ENCODE measurements at regions not wholly inside any gene's neighbourhood (a gene's known extent, or its start where the extent isn't known, plus 50 kb on each side); places are given as distances from the start of the nearest gene placed in this dataset.
"Not testable (repeated sequence)": the region's sequence is repeated elsewhere in the genome, so short reads cannot be mapped to it uniquely, and the experiment has no call there.

- in situ Hi-C loops (cut with MboI; ENCODE audit: low pct_unique_long_range_greater_than_20kb, low sequenced_read_pairs), result loop anchor here (25.0 kb wide), 1 partner anchor 720 kb away; the partner anchor contains the start of gene RTL1
- DNase-seq, result no peak
These were observed 71.2 kb downstream of the DIO3 start for GRCh38 chr14:101632520-101632919.

DNA sequence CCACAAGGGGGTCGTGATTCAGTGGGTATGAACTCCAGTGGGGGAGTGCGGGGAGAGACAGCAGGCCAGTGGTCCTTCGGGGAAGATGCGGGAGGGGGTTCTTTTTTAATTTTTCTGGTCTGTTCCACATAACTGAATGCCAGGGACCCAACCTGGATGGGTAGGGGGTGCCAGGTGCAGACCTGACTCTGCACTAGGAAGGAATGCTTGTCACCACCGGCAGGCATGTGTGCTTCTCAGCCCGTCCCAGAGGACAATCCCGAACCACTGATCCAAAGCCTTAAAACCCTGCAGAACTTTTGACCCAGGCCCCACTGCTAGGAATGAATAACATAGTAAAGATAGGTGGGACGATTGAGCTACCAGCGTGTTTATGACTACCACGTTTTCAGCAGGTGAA is 72.0 kb downstream of the DIO3 start:
- in situ Hi-C loops (cut with MboI; ENCODE audit: low pct_unique_long_range_greater_than_20kb, low sequenced_read_pairs), result loop anchor here (25.0 kb wide), 1 partner anchor 721 kb away; the partner anchor contains the start of gene RTL1
- DNase-seq, result no peak

- no peak for DNase-seq
- in situ Hi-C loops (cut with MboI; ENCODE audit: low pct_unique_long_range_greater_than_20kb, low sequenced_read_pairs), result loop anchor here (25.0 kb wide), 1 partner anchor 722 kb away; the partner anchor contains the start of gene RTL1
These were observed 73.0 kb downstream of the DIO3 start for GRCh38 chr14:101634202-101634849.

DNA sequence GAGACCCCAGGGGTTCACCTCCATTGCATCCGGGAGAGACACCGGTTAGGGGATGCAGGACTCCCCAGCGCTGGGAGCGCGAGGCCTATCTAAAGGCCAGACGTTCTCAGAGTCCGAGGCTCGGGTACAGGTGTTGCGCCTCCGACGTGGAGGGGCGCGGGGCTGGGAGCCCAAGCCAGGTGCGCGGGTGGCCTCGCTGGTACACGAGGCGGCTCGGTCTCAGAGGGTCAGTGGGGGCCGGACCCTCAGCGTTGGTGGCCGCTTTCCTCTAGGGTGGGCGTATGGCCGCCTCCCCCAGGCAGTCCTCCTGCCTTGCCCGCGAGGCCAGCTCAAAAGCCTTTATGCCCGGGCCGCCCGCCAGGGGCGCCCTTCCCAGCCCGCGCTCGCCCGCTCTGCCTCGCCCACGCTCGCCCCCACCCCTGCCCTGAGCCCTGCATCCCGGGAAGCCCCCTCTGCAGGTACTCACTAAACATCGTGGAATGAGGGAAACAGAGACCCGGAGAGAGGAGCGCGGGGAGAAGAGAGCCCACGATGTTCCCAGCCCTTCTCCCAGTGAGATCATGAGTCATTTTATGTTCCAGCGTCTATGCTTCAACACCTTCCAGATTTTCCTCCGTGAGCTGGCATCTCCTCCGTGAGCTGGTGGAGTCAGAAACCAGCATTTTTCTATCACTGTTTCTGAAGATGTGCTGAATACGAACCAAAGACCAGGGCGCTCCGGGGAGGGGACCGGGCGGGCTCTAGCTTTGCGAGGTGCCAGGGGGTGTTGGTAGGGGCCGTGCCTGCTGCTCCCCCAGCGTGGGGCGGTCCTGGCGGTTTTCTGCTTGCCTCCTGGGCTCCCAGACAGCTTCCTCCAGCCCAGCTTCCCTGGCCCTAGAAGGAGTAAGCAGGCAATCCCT is 73.8 kb downstream of the DIO3 start:
- in situ Hi-C loops (cut with MboI; ENCODE audit: low pct_unique_long_range_greater_than_20kb, low sequenced_read_pairs), result loop anchor here (25.0 kb wide), 1 partner anchor 723 kb away; the partner anchor contains the start of gene RTL1

GRCh38 chr14:101635749-101636560 is 74.7 kb downstream of the DIO3 start:
- in situ Hi-C loops (cut with MboI; ENCODE audit: low pct_unique_long_range_greater_than_20kb, low sequenced_read_pairs), result loop anchor here (25.0 kb wide), 1 partner anchor 724 kb away; the partner anchor contains the start of gene RTL1
- DNase-seq, result no peak

More for the DNA sequence above, 73.8 kb downstream of the DIO3 start:
- DNase-seq, result no peak

DNA sequence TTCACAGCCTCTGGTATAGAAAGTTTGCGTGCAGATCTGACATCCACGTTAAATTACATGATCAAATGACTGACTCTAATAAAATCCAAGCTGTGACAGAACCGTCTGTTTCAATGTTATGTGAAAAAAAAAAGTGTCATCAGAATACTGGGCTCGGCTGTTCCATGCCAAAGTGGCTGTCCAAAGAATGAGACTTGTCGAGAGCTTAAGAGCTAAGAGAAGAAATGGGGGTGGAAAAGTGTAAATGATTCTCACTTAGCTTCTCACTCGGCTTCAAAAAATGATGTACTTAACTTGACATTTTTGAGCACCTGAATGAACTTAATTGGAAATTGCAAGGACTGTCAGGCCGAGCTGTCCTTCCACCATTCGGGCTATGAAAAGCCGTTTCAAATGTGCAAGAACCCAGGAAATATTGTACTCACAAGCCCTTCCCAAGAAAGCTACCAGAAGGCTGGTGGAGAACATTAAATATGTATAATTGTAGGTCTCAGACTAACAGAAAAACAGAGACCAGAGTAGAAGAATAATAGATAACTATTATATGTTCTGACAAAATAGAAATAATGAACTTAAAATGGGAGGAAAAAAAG is 78.0 kb downstream of the DIO3 start:
- in situ Hi-C loops (cut with MboI; ENCODE audit: low pct_unique_long_range_greater_than_20kb, low sequenced_read_pairs), result loop anchor here (25.0 kb wide), 1 partner anchor 727 kb away; the partner anchor contains the start of gene RTL1
- DNase-seq, result no peak

GRCh38 chr14:101643651-101644050 is 82.4 kb downstream of the DIO3 start:
- no peak for DNase-seq
- in situ Hi-C loops (cut with MboI; ENCODE audit: low pct_unique_long_range_greater_than_20kb, low sequenced_read_pairs), result loop anchor here (25.0 kb wide), 1 partner anchor 731 kb away; the partner anchor contains the start of gene RTL1

DNA sequence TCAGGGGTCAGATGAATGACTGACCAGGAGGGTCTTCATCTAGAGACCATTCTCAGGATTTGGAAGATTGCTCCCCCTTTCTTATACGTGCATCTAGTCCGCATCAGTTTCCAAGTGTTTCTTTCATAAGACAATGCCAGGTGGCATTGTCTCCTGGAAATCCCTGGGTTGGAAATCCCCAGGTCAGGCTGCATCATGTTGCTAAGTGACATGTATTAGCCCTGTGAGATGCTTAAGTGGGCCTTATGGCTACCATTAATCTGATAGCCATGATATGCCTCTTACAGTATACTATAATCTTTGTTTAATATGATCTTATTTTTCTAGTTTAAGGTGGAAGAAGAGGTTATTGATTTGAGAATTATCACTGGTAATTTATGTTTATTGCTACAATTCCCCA is 92.8 kb downstream of the DIO3 start:
- in situ Hi-C loops (cut with MboI; ENCODE audit: low pct_unique_long_range_greater_than_20kb, low sequenced_read_pairs), result no loop called here
- DNase-seq, result no peak

- in situ Hi-C loops (cut with MboI; ENCODE audit: low pct_unique_long_range_greater_than_20kb, low sequenced_read_pairs), result no loop called here
- no peak for DNase-seq
These were observed 96.1 kb downstream of the DIO3 start for GRCh38 chr14:101657372-101657771.

DNA sequence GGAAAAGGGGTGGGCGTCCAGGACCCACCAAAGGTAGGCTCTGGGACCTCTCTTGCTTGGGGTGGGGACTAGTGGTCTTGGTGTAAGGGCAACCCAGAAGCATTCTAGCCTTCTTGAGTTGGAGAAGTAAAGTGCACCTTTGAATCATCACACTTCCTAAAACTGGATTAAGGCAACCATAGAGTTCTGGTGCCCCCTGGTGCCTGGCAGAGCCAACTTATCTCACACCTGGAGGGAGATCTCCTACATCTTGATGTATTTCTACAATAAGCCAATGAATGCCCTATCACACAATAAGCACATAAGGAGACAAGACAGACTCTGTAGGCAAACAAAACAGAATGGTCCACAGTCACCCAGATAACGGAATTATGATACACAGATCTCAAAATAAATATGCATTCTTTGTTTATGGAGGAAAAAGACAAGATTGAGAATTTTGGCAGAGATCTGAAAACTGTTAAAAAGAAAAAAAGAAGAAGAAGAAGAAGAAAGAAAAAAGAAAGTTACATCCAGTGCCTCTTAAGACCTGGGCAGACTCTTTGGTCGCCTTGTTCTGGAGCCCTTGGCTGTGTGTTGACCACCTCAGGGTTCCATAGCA is 95.9 kb upstream of the PPP2R5C start:
- DNase-seq, result peak; percentile 68
- in situ Hi-C loops (cut with MboI; ENCODE audit: low pct_unique_long_range_greater_than_20kb, low sequenced_read_pairs), result no loop called here

GRCh38 chr14:101666264-101666663 is 95.2 kb upstream of the PPP2R5C start:
- in situ Hi-C loops (cut with MboI; ENCODE audit: low pct_unique_long_range_greater_than_20kb, low sequenced_read_pairs), result no loop called here
- no peak for DNase-seq

GRCh38 chr14:101669629-101670028 is 91.9 kb upstream of the PPP2R5C start:
- no peak for DNase-seq
- in situ Hi-C loops (cut with MboI; ENCODE audit: low pct_unique_long_range_greater_than_20kb, low sequenced_read_pairs), result no loop called here

- in situ Hi-C loops (cut with MboI; ENCODE audit: low pct_unique_long_range_greater_than_20kb, low sequenced_read_pairs), result no loop called here
- DNase-seq, result no peak
These were observed 87.6 kb upstream of the PPP2R5C start for GRCh38 chr14:101673873-101674272.

GRCh38 chr14:101675835-101676234 is 85.7 kb upstream of the PPP2R5C start:
- DNase-seq, result not testable (repeated sequence)

DNA sequence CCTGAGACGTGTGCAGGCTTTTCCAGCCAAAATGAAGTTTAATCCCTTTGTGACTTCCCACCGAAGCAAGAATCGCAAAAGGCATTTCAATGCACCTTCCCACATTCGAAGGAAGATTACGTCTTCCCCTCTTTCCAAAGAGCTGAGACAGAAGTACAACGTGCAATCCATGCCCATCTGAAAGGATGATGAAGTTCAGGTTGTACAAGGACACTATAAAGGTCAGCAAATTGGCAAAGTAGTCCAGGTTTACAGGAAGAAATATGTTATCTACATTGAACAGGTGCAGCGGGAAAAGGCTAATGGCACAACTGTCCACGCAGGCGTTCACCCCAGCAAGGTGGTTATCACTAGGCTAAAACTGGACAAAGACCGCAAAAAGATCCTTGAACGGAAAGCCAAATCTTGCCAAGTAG is 83.6 kb upstream of the PPP2R5C start:
- DNase-seq; in situ Hi-C loops (cut with MboI; ENCODE audit: low pct_unique_long_range_greater_than_20kb, low sequenced_read_pairs): not testable (repeated sequence)

More at GRCh38 chr14:101675835-101676234, 85.7 kb upstream of the PPP2R5C start:
- in situ Hi-C loops (cut with MboI; ENCODE audit: low pct_unique_long_range_greater_than_20kb, low sequenced_read_pairs), result not testable (repeated sequence)

DNA sequence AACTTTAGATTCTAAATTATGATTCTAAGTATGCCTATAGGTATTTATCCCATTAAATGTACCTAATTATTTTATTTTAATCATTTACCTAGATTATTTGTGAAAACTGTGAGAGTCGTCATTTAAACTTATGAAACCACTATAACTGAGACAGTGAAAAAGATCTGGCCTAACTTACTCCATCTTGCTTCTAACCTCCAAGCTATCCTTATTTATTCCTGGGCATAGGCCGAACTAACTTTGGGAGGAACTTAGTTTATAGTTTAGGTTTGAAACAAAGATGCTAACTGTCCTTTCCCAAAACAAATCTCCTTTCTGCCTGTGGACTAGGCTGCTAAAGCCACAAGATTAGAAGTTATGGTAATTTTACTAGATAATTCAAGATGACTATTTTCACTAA is 79.7 kb upstream of the PPP2R5C start:
- in situ Hi-C loops (cut with MboI; ENCODE audit: low pct_unique_long_range_greater_than_20kb, low sequenced_read_pairs), result no loop called here
- DNase-seq, result no peak

DNA sequence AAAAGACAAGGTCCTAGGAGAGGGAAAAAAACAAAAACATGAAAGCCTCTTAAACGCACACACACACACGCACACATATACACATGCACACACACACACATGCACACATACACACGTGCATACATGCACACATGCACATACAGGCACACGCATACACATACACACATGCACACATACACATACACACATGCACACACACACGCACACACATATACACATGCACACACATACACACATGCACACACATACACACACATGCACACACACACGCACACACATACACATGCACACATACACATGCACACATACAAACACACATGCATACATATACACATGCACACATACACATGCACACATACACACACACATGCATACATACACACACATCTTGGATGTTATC is 78.1 kb upstream of the PPP2R5C start:
- no peak for DNase-seq
- in situ Hi-C loops (cut with MboI; ENCODE audit: low pct_unique_long_range_greater_than_20kb, low sequenced_read_pairs), result no loop called here

GRCh38 chr14:101687756-101688546 is 73.6 kb upstream of the PPP2R5C start:
- DNase-seq, result no peak
- in situ Hi-C loops (cut with MboI; ENCODE audit: low pct_unique_long_range_greater_than_20kb, low sequenced_read_pairs), result no loop called here

Measured in KBM-7 (cell line).